ENCODE measurements at regions not wholly inside any gene's neighbourhood (a gene's known extent, or its start where the extent isn't known, plus 50 kb on each side); places are given as distances from the start of the nearest gene placed in this dataset.

GRCh38 chr12:94815958-94816357, 165.6 kb upstream of the TMCC3 start:
- no peak for ATAC-seq
- no peak for DNase-seq

GRCh38 chr12:94815450-94815849, 165.1 kb upstream of the TMCC3 start:
- no peak for ATAC-seq
- no peak for DNase-seq

GRCh38 chr12:94813314-94813713, 163.0 kb upstream of the TMCC3 start:
- no peak for ATAC-seq
- DNase-seq, result no peak

GRCh38 chr12:94812345-94812744, 162.0 kb upstream of the TMCC3 start:
- ATAC-seq (no peak), DNase-seq (no peak)

- DNase-seq, result no peak
These were observed 161.3 kb upstream of the TMCC3 start for GRCh38 chr12:94811611-94812010.

GRCh38 chr12:94807951-94808350, 157.6 kb upstream of the TMCC3 start:
- no peak for ATAC-seq
- no peak for DNase-seq

More at GRCh38 chr12:94811611-94812010, 161.3 kb upstream of the TMCC3 start:
- ATAC-seq, result no peak

GRCh38 chr12:94806617-94807016, 156.3 kb upstream of the TMCC3 start:
- ATAC-seq (no peak), DNase-seq (no peak)

GRCh38 chr12:94805749-94806529, 155.6 kb upstream of the TMCC3 start:
- ATAC-seq (no peak), DNase-seq (no peak)

GRCh38 chr12:94803939-94804338, 153.6 kb upstream of the TMCC3 start:
- DNase-seq, result no peak
- no peak for ATAC-seq

- ATAC-seq, result no peak
These were observed 152.4 kb upstream of the TMCC3 start for GRCh38 chr12:94802796-94803195.

GRCh38 chr12:94801745-94802144, 151.4 kb upstream of the TMCC3 start:
- DNase-seq (no peak), ATAC-seq (no peak)

More at GRCh38 chr12:94802796-94803195, 152.4 kb upstream of the TMCC3 start:
- DNase-seq, result no peak

GRCh38 chr12:94799136-94799535, 148.8 kb upstream of the TMCC3 start:
- ATAC-seq, result no peak
- DNase-seq, result no peak

- DNase-seq, result no peak
- no peak for ATAC-seq
These were observed 147.8 kb upstream of the TMCC3 start for GRCh38 chr12:94798113-94798512.

- DNase-seq (no peak), ATAC-seq (no peak)
These were observed 145.2 kb upstream of the TMCC3 start for GRCh38 chr12:94795520-94795919.

- DNase-seq (no peak), ATAC-seq (no peak)
These were observed 144.7 kb upstream of the TMCC3 start for GRCh38 chr12:94795044-94795443.

GRCh38 chr12:94793191-94793595, 142.8 kb upstream of the TMCC3 start:
- ATAC-seq (no peak), DNase-seq (no peak)

- no peak for DNase-seq
- ATAC-seq, result no peak
These were observed 142.3 kb upstream of the TMCC3 start for GRCh38 chr12:94792693-94793092.

- DNase-seq (no peak), ATAC-seq (no peak)
These were observed 141.6 kb upstream of the TMCC3 start for GRCh38 chr12:94791933-94792332.

- DNase-seq (no peak), ATAC-seq (no peak)
These were observed 140.5 kb upstream of the TMCC3 start for GRCh38 chr12:94790825-94791224.

GRCh38 chr12:94790370-94790769, 140.0 kb upstream of the TMCC3 start:
- ATAC-seq (no peak), DNase-seq (no peak)

- no peak for ATAC-seq
- no peak for DNase-seq
These were observed 139.3 kb upstream of the TMCC3 start for GRCh38 chr12:94789510-94790225.

- ATAC-seq (no peak), DNase-seq (no peak)
These were observed 137.9 kb upstream of the TMCC3 start for GRCh38 chr12:94788298-94788697.

GRCh38 chr12:94786906-94787305, 136.5 kb upstream of the TMCC3 start:
- ATAC-seq (no peak), DNase-seq (no peak)

- DNase-seq (no peak), ATAC-seq (no peak)
These were observed 133.5 kb upstream of the TMCC3 start for GRCh38 chr12:94783862-94784261.

Data from stimulated activated naive CD8-positive, alpha-beta T cell treated with anti-CD3 and anti-CD28 coated beads, Interleukin-15, Interleukin-2, amounts not matched to agents 100 U/mL and 50 U/mL, for 24 hours (primary cell).